Glutamatergic neuron (in vitro differentiated cells): ENCODE measurements at regions not wholly inside any gene's neighbourhood (a gene's known extent, or its start where the extent isn't known, plus 50 kb on each side); places are given as distances from the start of the nearest gene placed in this dataset.

Source experiments
- DNase-seq: peaks from one replicate; pipeline ENCODE4 v3.0.0; 2022
- H3K27ac Mint-ChIP-seq: one replicate; pipeline ENCODE4 v1.8.0; 2020; ENCODE audit warnings: mild to moderate bottlenecking, mixed read lengths, inconsistent platforms; ENCODE audit not compliant: unreplicated experiment
- H3K27me3 Mint-ChIP-seq: one replicate; pipeline ENCODE4 v1.8.0; 2020; ENCODE audit warnings: mild to moderate bottlenecking, moderate library complexity, mixed read lengths, inconsistent platforms; ENCODE audit not compliant: unreplicated experiment
- H3K36me3 Mint-ChIP-seq: one replicate; pipeline ENCODE4 v1.8.0; 2020; ENCODE audit warnings: mild to moderate bottlenecking, mixed read lengths, inconsistent platforms; ENCODE audit not compliant: unreplicated experiment
- H3K4me1 Mint-ChIP-seq: one replicate; pipeline ENCODE4 v1.8.0; 2020; ENCODE audit warnings: mild to moderate bottlenecking, low read depth, mixed read lengths, inconsistent platforms; ENCODE audit not compliant: unreplicated experiment
- H3K4me3 Mint-ChIP-seq: one replicate; pipeline ENCODE4 v1.8.0; 2020; ENCODE audit warnings: mild to moderate bottlenecking, mixed read lengths, inconsistent platforms; ENCODE audit not compliant: unreplicated experiment
- H3K9me3 Mint-ChIP-seq: one replicate; pipeline ENCODE4 v1.8.0; 2020; ENCODE audit warnings: mild to moderate bottlenecking, moderate library complexity, mixed read lengths, inconsistent platforms; ENCODE audit not compliant: unreplicated experiment
- TF ChIP-seq, protein P1 (sequence below): fragments of 200-600 bp; sonication (generic); IDR thresholded peaks from one replicate; pipeline ENCODE4 v1.5.0; 2021; ENCODE audit not compliant: partially characterized antibody, unreplicated experiment

DNA sequence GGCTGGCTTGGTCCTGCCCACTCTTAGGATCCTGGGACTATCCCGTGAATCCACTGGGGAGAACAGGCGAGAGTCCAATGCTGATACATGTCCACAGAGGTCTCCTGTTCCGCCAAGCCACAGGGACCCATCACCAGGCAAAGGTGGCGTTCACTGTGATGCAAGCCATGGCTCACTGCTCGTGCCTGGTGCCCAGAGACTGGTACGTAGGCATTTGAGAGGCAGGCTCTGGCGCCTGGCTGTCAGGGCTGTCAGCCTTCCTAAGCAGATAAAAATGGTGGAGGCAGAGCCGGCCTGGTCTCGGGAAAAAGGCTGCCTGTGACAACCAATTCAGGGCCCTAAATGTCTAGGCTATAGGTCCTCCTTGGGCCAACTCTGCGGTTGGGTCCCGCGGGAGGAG, 2329.0 kb downstream of the TP53TG3F start:
- Mint-ChIP-seq H3K27ac (no peak overlapping the region), H3K9me3 (peaks cover 28% of the 10 kb centered on the region), H3K4me3 (no peak overlapping the region), H3K4me1 (no peaks in the 10 kb centered on the region), H3K27me3 (peaks cover 5% of the 10 kb centered on the region), H3K36me3 (peaks cover 7% of the 10 kb centered on the region)
- TF ChIP-seq, protein P1, sequence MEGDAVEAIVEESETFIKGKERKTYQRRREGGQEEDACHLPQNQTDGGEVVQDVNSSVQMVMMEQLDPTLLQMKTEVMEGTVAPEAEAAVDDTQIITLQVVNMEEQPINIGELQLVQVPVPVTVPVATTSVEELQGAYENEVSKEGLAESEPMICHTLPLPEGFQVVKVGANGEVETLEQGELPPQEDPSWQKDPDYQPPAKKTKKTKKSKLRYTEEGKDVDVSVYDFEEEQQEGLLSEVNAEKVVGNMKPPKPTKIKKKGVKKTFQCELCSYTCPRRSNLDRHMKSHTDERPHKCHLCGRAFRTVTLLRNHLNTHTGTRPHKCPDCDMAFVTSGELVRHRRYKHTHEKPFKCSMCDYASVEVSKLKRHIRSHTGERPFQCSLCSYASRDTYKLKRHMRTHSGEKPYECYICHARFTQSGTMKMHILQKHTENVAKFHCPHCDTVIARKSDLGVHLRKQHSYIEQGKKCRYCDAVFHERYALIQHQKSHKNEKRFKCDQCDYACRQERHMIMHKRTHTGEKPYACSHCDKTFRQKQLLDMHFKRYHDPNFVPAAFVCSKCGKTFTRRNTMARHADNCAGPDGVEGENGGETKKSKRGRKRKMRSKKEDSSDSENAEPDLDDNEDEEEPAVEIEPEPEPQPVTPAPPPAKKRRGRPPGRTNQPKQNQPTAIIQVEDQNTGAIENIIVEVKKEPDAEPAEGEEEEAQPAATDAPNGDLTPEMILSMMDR = no peak
- DNase-seq = no peak

DNA sequence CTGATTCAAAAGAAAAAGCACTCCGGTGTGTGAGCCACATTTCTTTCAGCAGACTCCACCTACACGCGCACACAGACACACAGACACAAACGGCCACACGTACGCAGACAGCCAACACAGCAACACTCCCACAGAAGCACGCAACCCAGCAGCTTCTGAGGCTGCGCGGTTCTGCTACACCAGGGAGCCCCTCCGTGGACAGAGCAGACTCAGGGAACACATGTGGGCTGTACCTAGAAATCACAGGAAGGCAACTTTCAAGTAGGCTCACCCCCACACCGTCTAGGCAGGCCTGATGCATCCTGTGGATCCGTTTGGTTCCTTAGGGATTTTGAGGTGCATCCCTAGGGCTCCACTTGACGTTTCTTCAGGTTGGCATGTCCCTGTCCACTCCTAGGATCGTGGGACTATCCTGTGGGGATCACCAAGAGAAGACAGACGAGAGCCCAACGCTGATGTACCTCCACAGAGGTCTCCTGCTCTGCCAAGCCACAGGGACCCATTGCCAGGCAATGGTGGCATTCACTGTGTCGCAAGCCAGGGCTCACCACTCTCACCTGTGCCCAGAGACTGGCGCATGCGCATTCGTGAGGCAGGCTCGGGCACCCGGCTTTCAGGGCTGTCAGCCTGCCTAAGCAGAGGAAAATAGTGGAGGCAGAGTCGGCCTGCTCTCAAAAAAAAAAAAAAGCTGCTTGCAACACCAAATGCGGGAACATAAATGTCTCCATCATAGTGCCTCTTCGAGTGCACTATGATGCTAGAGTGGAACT, 2333.3 kb downstream of the TP53TG3F start:
- Mint-ChIP-seq H3K4me3 (no peak overlapping the region), H3K36me3 (peaks cover 4% of the 10 kb centered on the region), H3K9me3 (peaks cover 35% of the 10 kb centered on the region), H3K27me3 (peaks cover 10% of the 10 kb centered on the region), H3K4me1 (no peaks in the 10 kb centered on the region), H3K27ac (no peak overlapping the region)
- no peak for DNase-seq
- TF ChIP-seq, protein P1 = no peak

DNA sequence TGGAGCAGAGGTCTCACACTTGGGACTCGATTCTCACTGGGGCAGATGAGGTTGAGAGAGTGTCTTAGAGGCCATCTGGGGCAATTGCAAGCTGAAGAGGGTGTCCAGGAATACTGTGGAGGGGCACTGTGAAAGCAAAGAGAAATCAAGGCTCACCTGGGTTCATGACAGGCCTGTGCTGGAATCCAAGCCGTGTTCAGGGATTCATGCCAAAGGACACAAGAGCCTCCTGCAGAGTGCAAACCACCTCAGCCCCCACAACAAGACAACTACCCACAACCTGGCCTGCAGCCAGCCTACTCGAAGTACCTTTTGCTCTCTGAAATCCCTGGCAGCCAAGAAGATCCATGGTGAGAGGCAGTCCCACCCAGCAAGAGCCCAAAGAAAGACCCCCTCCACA, 2334.2 kb downstream of the TP53TG3F start:
- Mint-ChIP-seq H3K27ac (no peak overlapping the region), H3K9me3 (peaks cover 32% of the 10 kb centered on the region), H3K36me3 (no peaks in the 10 kb centered on the region), H3K4me3 (no peak overlapping the region), H3K27me3 (peaks cover 8% of the 10 kb centered on the region), H3K4me1 (no peaks in the 10 kb centered on the region)
- DNase-seq = no peak
- TF ChIP-seq, protein P1 = no peak

DNA sequence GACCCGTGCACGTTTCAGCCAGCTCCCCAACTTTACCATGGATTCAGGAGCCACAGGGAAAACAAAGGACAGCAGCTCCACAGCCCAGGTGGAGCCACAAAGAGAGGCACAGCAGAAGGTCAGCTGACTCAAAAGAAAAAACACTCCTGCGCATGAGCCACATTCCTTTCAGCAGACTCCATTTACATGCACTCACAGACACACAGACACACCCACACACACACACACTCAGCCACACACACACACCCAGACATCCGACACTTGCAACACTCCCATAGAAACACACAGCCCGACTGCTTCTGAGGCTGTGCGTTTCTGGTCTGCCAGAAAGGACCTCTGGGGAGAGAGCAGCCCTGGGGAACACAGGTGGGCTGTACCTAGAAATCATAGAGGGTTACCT, 2335.5 kb downstream of the TP53TG3F start:
- Mint-ChIP-seq H3K9me3 (peaks cover 32% of the 10 kb centered on the region), H3K36me3 (no peaks in the 10 kb centered on the region), H3K4me1 (no peaks in the 10 kb centered on the region)

More for the DNA sequence above, 2335.5 kb downstream of the TP53TG3F start:
- Mint-ChIP-seq H3K27ac (no peak overlapping the region), H3K27me3 (peaks cover 7% of the 10 kb centered on the region), H3K4me3 (no peak overlapping the region)
- DNase-seq = no peak
- TF ChIP-seq, protein P1 = no peak
